Epithelial cell of esophagus (primary cell): ENCODE measurements at regions not wholly inside any gene's neighbourhood (a gene's known extent, or its start where the extent isn't known, plus 50 kb on each side); places are given as distances from the start of the nearest gene placed in this dataset.

Experiments used
- DNase-seq: peaks from one replicate; pipeline ENCODE4 v3.0.0; 2010; ENCODE audit warnings: low read depth
- H3K4me3 ChIP-seq: 2 replicates; pipeline ENCODE4 v1.5.1; 2011; ENCODE audit warnings: mild to moderate bottlenecking, low read length, control low read depth
- TF ChIP-seq, protein P1 (sequence below): IDR thresholded peaks from 2 replicates; pipeline ENCODE4 v1.5.1; 2011; ENCODE audit warnings: low read depth, mild to moderate bottlenecking, low read length, control low read depth, inconsistent platforms; ENCODE audit not compliant: insufficient read depth; ENCODE audit errors: missing control alignments

DNA sequence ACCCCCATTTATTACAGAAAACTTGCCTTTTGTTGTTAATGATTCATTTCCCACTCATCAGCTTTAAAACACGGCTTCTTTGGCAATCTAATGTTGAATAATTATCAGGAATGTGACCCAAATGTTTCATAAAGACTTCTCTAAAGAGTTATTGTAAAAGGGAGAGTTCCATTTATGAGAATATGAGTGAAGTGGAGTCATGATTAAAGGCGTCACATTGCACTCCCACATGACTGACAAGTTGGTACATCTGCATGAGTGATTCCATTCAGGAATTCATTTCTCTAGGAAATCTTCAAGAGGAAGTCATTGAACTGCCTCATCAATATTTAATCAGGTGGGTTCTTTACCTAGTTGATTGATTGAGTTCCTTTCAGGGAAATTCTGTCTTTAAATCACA lies 184.8 kb downstream of the LNPK start:
- TF ChIP-seq, protein P1, sequence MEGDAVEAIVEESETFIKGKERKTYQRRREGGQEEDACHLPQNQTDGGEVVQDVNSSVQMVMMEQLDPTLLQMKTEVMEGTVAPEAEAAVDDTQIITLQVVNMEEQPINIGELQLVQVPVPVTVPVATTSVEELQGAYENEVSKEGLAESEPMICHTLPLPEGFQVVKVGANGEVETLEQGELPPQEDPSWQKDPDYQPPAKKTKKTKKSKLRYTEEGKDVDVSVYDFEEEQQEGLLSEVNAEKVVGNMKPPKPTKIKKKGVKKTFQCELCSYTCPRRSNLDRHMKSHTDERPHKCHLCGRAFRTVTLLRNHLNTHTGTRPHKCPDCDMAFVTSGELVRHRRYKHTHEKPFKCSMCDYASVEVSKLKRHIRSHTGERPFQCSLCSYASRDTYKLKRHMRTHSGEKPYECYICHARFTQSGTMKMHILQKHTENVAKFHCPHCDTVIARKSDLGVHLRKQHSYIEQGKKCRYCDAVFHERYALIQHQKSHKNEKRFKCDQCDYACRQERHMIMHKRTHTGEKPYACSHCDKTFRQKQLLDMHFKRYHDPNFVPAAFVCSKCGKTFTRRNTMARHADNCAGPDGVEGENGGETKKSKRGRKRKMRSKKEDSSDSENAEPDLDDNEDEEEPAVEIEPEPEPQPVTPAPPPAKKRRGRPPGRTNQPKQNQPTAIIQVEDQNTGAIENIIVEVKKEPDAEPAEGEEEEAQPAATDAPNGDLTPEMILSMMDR = no peak
- DNase-seq = peak; percentile 63
- no peak overlapping the region for H3K4me3 ChIP-seq

DNA sequence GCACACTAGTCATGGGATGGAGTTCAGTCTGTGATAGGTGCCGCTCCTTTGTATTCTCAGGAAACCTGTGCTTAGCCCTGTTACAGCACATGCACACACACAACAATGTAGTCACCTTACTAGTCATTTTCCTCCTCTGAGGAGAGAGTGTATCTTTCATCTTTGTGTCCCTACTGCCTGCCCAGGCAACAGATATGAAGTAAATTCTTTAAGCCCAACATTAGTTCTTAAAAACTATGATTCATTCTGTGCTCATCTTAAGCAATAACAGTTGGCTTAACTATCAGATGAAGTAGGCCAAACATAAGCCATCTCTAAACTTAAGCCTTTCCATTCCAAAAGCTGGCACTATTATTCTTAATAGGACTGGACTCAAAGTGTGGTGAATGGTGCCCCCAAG lies 186.5 kb downstream of the LNPK start:
- TF ChIP-seq, protein P1 = no peak
- H3K4me3 ChIP-seq = no peak overlapping the region
- peak; percentile 65 for DNase-seq

DNA sequence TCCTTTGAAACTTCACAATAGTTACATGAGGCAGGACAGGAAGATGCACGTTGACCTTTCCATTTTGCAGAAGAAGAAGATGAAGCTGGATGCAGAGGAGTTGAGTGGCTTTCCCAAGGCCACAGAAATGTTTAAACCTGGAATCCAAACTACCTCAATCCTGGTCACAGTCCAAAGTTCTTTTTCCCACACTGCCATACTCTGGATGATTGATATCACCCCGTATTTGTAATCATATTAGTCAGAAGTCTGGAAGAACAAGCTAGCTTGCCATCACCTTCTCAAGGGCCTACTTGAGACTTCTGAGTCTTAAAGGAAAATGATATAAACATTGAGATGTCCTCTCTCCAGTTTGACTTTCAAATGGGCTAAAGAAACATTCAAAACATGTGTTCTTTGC lies 190.1 kb downstream of the LNPK start:
- TF ChIP-seq, protein P1 = no peak
- H3K4me3 ChIP-seq = no peak overlapping the region
- peak; percentile 33 for DNase-seq

DNA sequence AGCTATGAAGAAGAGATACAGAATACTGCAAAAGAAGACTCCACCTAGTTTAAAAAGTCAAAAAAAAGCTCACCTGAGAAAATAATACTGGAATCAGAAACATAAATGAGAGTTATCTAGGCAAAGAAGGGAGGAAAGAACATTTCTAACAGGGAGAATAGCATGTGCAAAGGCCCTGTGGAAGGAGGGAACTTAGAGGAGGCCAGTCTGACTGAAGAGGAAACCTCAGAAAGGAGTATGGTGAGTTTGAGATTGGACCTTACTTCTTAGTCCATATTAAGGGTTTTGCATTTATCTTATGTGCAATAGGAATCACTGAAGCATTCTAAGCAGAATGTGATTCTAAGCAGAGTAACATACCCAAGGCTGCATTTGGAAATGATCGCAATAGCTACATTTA lies 193.2 kb downstream of the LNPK start:
- H3K4me3 ChIP-seq = no peak overlapping the region
- DNase-seq = no peak
- TF ChIP-seq, protein P1 = no peak

DNA sequence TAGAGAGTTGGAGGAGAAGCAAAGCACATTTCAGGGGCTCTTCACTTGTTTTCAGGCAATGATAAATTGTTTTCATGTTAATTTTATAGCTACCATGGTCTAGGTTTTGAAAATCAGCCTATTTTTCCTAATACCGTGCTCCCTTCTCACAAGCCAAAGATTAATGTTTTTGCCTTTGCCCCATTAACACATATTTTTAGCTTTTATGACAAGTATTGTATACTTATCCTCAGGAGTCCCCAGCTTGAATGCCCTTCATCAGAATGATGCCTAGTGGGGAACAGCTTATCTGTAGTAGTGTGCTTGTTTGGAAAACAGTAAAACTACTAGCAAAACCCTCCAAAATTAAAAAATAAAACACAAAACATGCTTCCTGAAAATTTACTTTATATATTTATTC lies 194.0 kb downstream of the LNPK start:
- TF ChIP-seq, protein P1 = no peak
- DNase-seq = no peak
- H3K4me3 ChIP-seq = no peak overlapping the region

DNA sequence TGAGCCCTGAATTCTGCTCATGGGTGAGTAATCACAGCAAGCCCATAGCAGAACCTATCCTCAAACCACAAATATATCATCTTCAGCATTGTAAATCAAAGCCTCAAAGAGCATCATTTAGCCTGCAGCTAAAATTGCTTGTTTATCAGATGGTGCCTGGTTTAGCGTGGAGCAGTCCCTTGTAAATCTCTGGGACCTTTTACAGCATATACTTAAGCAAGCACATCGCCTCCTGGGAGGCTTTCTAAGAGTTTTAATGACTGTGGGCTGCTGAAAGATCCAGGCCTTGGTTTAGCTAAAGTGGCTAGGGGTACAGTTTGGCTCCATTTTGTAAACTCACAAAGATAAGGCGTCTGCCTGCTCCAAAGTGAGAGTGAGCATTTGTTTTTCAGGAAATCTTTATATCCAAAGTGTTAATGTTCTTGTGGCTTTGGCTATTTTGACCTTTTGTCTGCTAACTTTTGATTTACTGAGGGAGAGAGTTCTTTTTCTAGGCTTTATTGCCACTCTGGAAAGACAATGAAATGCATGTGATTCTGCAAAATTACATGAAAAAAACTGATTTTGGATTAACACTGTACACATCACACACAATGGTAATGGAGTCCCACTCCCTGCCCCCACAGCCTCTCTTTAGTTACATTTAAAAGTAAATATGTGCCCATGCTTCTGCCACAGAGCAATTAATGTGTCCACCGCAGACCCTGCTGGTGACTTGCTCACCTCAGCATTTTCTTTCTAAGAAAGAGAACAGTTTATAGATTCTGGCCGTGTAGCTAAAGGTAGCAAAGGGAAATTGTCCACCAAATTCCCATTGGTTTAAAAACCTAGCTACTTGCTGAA lies 194.8 kb downstream of the LNPK start:
- TF ChIP-seq, protein P1 = no peak
- DNase-seq = no peak

DNA sequence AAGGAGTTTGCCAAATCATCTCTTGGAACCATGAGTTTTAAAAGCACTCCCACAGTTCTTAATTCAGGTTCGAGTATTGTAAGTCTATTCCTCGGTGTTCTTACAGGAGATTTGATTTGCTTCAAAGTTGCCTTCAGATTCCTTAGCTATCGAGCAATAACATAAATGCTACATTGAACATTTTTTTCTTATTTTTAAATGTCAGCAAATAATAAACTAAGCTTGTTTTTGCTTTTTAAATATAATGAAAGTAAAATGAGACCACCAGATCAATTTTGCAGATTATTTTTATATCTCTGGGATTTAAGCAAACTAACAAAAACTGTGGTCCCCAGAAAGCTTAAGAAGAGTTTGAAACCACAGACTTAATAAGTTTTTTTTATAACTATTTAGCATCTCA lies 195.5 kb downstream of the LNPK start:
- TF ChIP-seq, protein P1 = no peak
- no peak for DNase-seq

More for the DNA sequence above, 194.8 kb downstream of the LNPK start:
- no peak overlapping the region for H3K4me3 ChIP-seq

More for the DNA sequence above, 195.5 kb downstream of the LNPK start:
- H3K4me3 ChIP-seq = no peak overlapping the region
